ENCODE measurements at regions not wholly inside any gene's neighbourhood (a gene's known extent, or its start where the extent isn't known, plus 50 kb on each side); places are given as distances from the start of the nearest gene placed in this dataset.

- no peak for TF ChIP-seq POLR2A (IDR thresholded peaks at IDR 0.05; ENCODE audit: low read depth, low read length)
- TF ChIP-seq POLR2AphosphoS5 (IDR thresholded peaks at IDR 0.05; ENCODE audit: low read depth, low read length): no peak
Observed at GRCh38 chr1:30505853-30506252, 217.5 kb downstream of the MATN1 start.
